Stimulated activated CD4-positive, alpha-beta T cell treated with anti-CD3 and anti-CD28 coated beads, Interleukin-1b, Interleukin-23, amount 100 ng/mL, for 4 hours (primary cell): ENCODE measurements at regions not wholly inside any gene's neighbourhood (a gene's known extent, or its start where the extent isn't known, plus 50 kb on each side); places are given as distances from the start of the nearest gene placed in this dataset.

Experiments
- DNase-seq, 2 donors: peaks; one replicate each; pipeline ENCODE4 v3.0.0-alpha.2; 2020; ENCODE audit warnings: low read depth in 2 of 2

GRCh38 chr11:70627219-70627618, 228.9 kb downstream of the CTTN start:
- DNase-seq: no peak

- no peak for DNase-seq
These were observed 230.0 kb downstream of the CTTN start for GRCh38 chr11:70628176-70628854.

DNA sequence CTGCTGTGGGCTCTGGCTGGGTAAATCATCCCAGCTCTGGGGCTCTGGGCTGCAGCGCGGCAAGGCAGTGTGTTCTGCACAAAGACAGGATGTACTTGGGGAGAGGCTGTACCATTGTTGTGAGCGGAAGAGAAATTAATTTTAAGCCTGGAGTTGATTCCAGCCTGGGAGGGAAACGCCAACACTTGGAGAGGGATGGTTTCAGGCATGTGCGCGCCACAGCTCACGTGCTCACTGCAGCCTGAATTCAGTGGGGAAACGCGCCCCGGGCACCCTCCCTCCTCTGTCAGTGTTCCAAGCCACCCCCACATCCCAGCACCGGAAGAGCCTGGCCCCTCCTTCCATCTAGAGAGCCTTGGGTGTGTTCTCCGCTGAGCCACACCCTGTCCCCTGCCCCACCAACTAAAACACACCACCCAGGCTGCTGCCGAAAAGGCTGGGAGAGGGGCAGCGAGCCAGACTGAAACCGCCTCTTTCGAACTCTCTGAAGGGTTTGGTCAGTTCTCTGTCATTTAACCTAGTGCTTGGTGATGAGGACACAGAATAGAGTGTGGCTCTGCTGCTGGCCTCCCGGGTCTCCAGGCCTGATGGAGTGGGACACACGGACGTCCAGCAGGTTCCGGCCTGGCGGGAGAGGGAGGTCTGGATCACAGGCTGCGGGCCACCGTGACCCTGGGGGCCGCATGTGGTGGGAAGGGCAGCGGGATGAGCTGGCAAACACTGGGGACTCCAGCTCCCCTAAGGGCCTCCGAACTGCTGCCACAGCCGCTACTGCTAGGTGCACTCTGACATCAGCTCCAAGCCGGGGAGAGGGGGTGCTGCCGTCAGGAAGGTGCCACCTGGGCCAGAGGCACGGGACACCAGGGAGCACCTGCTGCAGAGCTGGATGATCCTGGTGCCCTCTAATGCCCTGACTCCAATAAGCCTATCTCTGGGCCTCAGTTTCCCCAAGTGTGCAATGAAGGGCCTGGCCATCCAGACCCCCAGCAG, 230.8 kb downstream of the CTTN start:
- DNase-seq: no peak

GRCh38 chr11:70630068-70630467, 231.7 kb downstream of the CTTN start:
- no peak for DNase-seq

DNA sequence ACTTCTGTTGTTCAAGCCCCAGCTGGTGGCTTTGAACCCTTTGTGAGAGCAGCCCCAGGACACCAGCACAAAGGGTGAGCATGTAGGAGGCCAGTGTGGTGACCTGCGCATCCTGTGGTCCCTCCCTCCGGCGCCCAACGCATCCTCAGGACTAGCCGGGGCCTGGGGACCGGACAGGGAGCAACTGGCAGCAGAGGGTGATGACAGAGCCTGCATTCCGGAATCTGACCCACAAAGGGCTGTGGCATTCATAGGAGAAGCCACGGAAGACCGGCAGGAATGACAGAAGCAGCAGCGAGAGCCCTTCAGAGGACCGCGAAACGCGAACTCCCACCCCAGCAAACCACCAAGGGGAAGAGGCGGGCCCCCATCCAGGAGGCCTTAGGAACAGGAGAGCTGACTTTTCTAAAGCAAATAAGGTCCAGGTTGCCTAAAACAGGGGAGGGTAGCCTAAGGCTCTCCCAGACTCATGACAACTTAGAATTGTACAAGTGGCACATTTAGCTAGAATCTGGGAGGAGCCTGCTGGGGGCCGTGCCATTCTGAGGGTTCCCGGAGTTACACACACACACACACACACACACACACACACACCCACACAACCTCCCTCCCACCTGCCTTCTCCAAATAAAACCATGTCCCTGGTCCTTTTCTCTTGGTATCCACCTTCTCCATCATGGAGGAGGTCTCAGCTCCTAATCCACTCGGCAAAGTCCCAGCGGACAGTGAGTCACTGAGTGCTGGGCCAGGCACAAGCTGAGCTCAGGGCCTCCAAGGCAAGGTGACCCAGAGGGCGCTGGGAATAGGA, 232.7 kb downstream of the CTTN start:
- no peak for DNase-seq

- no peak for DNase-seq
These were observed 233.3 kb downstream of the CTTN start for GRCh38 chr11:70631624-70632047.

GRCh38 chr11:70633610-70634009, 235.3 kb downstream of the CTTN start:
- DNase-seq: no peak

DNA sequence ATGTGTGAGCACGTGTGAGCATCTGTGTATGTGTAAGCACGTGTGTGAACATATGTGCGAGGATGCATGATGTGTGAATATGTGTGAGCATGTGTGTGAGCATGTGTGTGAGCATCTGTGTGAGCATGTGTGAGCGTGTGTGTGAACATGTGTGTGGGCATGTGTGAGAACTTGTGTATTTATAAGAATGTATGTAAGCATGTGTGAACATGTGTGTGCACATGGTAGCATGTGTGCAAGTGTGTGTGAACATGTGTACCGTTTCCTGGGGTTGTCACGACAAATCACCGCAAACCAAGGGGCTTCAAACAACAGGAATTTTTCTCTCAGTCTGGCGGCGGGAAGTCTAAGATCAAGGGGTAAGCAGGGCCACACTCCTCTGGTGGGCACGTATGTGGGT, 238.3 kb downstream of the CTTN start:
- no peak for DNase-seq

DNA sequence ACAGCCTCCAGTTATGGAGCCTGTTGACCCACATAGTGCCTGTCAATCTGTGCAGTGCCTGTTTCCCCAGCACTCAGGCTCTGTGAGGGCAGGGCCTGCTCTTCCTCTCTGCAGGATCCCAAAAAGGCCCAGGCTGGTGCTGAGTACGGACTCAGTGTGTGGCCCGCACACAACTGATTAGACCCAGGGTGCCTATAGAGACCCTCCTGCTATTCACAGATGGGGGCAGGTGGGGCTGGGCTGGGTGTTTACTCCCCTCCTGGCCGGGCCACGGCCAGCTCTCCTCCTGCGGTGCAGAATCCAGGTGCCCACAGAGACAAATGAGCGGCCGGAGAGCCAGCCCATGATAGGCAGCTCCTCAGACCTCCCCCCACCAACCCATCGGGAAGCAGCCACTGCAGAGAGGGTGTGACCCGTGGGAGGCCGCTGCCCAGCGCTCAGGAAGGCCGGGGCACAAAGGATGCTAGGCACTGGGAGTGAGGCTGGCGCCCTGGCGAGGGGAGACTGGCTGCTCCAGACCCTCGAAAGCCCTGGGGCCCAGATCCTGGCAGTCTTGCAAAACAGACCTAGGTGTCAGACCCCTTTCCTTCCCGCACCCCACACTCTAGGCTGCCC, 239.0 kb downstream of the CTTN start:
- DNase-seq: no peak

- no peak for DNase-seq
These were observed 239.7 kb downstream of the CTTN start for GRCh38 chr11:70637949-70638583.

DNA sequence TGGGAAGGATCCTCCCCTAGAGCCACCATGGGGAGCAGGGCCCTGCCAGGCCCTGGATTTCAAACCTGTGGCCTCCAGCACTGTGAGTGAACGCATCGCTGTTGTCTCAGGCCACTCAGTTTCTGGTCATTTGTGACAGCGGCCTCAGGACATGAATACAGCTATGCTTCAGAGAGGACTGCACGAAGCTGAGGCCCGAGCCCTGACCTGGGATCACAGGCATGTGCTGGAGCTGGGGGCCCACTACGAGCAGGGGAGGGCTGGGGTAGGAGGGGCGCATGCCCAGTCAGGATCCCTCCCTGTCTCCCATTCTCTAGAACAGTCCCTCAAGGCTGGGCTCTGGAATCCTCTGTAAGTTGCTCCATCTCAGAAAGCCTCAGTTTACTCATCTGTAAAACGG, 242.1 kb downstream of the CTTN start:
- DNase-seq: no peak

DNA sequence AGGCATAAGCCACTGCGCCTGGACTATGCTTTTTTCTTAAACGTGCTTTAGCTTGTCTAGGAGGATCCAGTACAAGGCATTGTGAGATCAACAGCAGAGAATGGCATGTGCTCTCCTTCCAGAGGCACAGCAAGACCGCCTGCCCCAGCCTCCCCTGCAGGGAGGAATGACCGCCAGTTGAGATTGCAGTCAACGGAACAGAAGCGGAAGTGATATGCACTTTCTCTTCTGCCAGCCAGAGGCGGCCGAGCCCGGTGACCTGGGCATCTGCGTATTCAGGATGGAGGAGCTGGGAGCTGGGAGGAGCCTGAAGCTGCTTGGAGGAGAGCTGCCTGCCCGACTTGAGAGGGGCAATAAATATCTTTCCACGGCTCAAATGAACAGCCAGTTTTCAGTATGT, 243.0 kb downstream of the CTTN start:
- DNase-seq: no peak

GRCh38 chr11:70642266-70642665, 243.9 kb downstream of the CTTN start:
- DNase-seq: no peak

- DNase-seq: no peak
These were observed 245.3 kb downstream of the CTTN start for GRCh38 chr11:70643642-70644041.

GRCh38 chr11:70644343-70645060, 246.2 kb downstream of the CTTN start:
- no peak for DNase-seq

GRCh38 chr11:70645537-70645936, 247.2 kb downstream of the CTTN start:
- no peak for DNase-seq

GRCh38 chr11:70646272-70647049, 248.1 kb downstream of the CTTN start:
- DNase-seq: no peak

DNA sequence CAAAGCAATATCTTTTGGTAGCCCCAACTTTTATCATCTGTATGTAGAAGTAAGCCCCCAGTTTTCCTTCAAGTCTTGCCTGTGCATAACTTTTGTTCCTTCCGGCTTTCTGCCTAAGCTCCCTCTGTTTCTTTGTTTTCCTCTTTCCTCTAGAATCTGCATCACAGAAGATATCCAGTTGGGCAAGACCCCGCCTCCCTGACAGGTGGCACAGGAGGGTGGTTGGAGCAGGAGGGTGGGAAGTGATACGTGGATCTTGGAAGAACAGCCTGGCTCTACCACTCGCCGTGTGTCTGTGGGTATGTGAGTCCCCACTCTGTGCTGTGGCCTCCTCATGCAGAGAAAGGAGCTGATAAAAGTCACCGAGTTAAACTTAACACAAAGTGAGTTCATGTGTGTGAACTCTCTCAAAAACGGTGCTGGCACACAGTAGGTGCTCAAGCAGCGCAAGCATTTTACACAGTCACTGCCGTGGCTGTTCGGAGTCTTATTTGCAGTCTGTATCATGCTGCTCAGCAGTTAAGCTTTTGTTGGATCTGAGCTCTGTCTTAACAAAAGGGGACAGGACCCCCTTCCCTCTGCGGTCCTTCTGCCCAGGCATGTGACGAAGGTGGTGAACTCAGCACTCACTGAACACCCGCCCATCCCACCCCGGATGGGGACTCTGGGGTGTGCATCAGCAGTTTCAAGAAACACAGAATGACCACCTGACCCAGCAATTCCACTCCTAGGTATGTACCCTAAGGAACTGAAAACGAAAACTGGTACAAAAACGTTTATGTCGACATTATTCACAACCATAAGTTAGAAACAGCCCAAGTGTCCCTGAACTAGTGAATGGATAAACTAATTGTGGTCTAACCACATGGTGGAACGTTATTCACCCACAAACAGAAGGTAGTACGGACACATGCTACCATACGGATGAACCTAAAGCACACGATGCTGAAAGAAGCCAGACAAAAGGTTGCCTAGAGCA, 249.1 kb downstream of the CTTN start:
- DNase-seq: no peak
